ENCODE measurements at regions not wholly inside any gene's neighbourhood (a gene's known extent, or its start where the extent isn't known, plus 50 kb on each side); places are given as distances from the start of the nearest gene placed in this dataset.

- TF ChIP-seq CTCF (conservative IDR thresholded peaks at IDR 0.05 in 1 of 2, IDR thresholded peaks at IDR 0.05 in 1 of 2; ENCODE audit: extremely low read depth in 1 of 2, insufficient read depth in 1 of 2, low read depth in 1 of 2, low read length in 2 of 2) (no peak), EZH2 (IDR thresholded peaks at IDR 0.05; ENCODE audit: borderline replicate concordance, low read length) (no peak)
These were observed 124.9 kb downstream of the DSC3 start for GRCh38 chr18:30917651-30918050.

Data from mammary epithelial cell (primary cell).